A549 (cell line): ENCODE measurements at regions not wholly inside any gene's neighbourhood (a gene's known extent, or its start where the extent isn't known, plus 50 kb on each side); places are given as distances from the start of the nearest gene placed in this dataset.

ENCODE experiments used
- ATAC-seq, 2 experiments: fragments of 200-7000 bp in 1 of 2; fragments of >200 bp in 1 of 2; cut with Nextera tagmentation in 1 of 2; cut with Tn5 transposase in 1 of 2; 3 replicates each; pipeline versions ENCODE4 v1.8.0 to v1.9.1; 2018 to 2020; ENCODE audit warnings: mild to moderate bottlenecking in 1 of 2, moderate library complexity in 1 of 2
- CTCF ChIA-PET: fragments of 300-600 bp; sonication (Branson Sonifier 250); formaldehyde crosslinking; extraction: SDS; loops from one replicate; lab custom pipeline; 2021; ENCODE audit warnings: antibody characterized with exemption, inconsistent platforms; lab: Yijun Ruan, JAX
- POLR2A ChIA-PET: fragments of 350-600 bp; formaldehyde crosslinking; extraction: SDS; loops from one replicate; lab custom pipeline; 2021; ENCODE audit warnings: antibody characterized with exemption, inconsistent platforms; lab: Yijun Ruan, JAX
- DNase-seq, 2 experiments: peaks; one replicate each; pipeline versions ENCODE4 v3.0.0 to v3.0.0-alpha.2; 2011 to 2016; ENCODE audit warnings: low read depth in 1 of 2, low spot score in 1 of 2
- FAIRE-seq: peaks from 2 replicates; lab custom pipeline; 2011; peaks lifted over from hg19 to GRCh38; lab: Jason Lieb, UNC
- H3K27ac ChIP-seq, 2 experiments: fragments of >200 bp; sonication (Bioruptor Twin); formaldehyde crosslinking; 3 replicates each; pipeline ENCODE4 v1.5.1; 2016 to 2017
- H3K4me1 ChIP-seq: fragments of >200 bp; sonication (Bioruptor Twin); formaldehyde crosslinking; 3 replicates; pipeline ENCODE4 v1.6.1; 2016
- H3K4me2 ChIP-seq: fragments of >200 bp; sonication (Bioruptor Twin); formaldehyde crosslinking; 3 replicates; pipeline ENCODE4 v1.6.1; 2016
- H3K4me3 ChIP-seq: fragments of >200 bp; sonication (Bioruptor Twin); formaldehyde crosslinking; 3 replicates; pipeline ENCODE4 v1.5.1; 2016
- H3K9me3 ChIP-seq: fragments of >200 bp; sonication (Bioruptor Twin); formaldehyde crosslinking; 3 replicates; pipeline ENCODE4 v1.6.1; 2016
- BCL3 ChIP-seq: fragments of >200 bp; sonication (Bioruptor Twin); formaldehyde crosslinking; IDR thresholded peaks from 3 replicates; pipeline ENCODE4 v1.6.1; 2016
- CBX2 ChIP-seq: fragments of 200-600 bp; sonication (generic); IDR thresholded peaks from 2 replicates; pipeline ENCODE4 v1.6.1; 2016; ENCODE audit warnings: low read depth, mild to moderate bottlenecking, borderline replicate concordance
- CBX8 ChIP-seq: fragments of 200-600 bp; sonication (generic); IDR thresholded peaks from 2 replicates; pipeline ENCODE4 v1.6.1; 2016
- CHD2 ChIP-seq: fragments of 150-350 bp; IDR thresholded peaks from 2 replicates; pipeline ENCODE4 v1.6.1; 2014; ENCODE audit warnings: low read length; ENCODE audit not compliant: partially characterized antibody
- CHD4 ChIP-seq: fragments of 200-600 bp; sonication (generic); IDR thresholded peaks from 2 replicates; pipeline ENCODE4 v1.6.1; 2016; ENCODE audit warnings: antibody characterized with exemption, mild to moderate bottlenecking, borderline replicate concordance
- EHMT2 ChIP-seq: fragments of 200-600 bp; sonication (generic); IDR thresholded peaks from 2 replicates; pipeline ENCODE4 v1.6.1; 2016; ENCODE audit warnings: antibody characterized with exemption, low read depth, mild to moderate bottlenecking, moderate library complexity
- ESRRA ChIP-seq: fragments of 150-350 bp; IDR thresholded peaks from 2 replicates; pipeline ENCODE4 v1.6.1; 2014; ENCODE audit warnings: mild to moderate bottlenecking, low read length, borderline replicate concordance
- GATA3 ChIP-seq: IDR thresholded peaks from 2 replicates; pipeline ENCODE4 v1.6.1; 2012; ENCODE audit warnings: borderline replicate concordance
- HES2 ChIP-seq: fragments of >200 bp; sonication (Bioruptor Twin); formaldehyde crosslinking; IDR thresholded peaks from 2 replicates; pipeline ENCODE4 v1.6.1; 2016
- HOXA7 ChIP-seq: fragments of 250-450 bp; sonication (Bioruptor Pico); IDR thresholded peaks from 2 replicates; pipeline ENCODE4 v1.5.0; 2020; ENCODE audit warnings: mild to moderate bottlenecking, moderate library complexity
- HOXB13 ChIP-seq: fragments of 250-450 bp; sonication (Bioruptor Pico); IDR thresholded peaks from 2 replicates; pipeline ENCODE4 v1.5.0; 2020; ENCODE audit warnings: low read depth, mild to moderate bottlenecking, moderate library complexity
- HOXB5 ChIP-seq: fragments of 250-450 bp; sonication (Bioruptor Pico); IDR thresholded peaks from 2 replicates; pipeline ENCODE4 v1.5.0; 2020; ENCODE audit warnings: mild to moderate bottlenecking, moderate library complexity
- KDM1A ChIP-seq: fragments of 200-600 bp; sonication (generic); IDR thresholded peaks from 2 replicates; pipeline ENCODE4 v1.6.1; 2016; ENCODE audit warnings: low read depth, mild to moderate bottlenecking
- MAZ ChIP-seq: fragments of 150-350 bp; IDR thresholded peaks from 2 replicates; pipeline ENCODE4 v1.6.1; 2014; ENCODE audit warnings: antibody characterized with exemption, low read depth, low read length, borderline replicate concordance
- MYC ChIP-seq: IDR thresholded peaks from 2 replicates; pipeline ENCODE4 v1.6.1; 2012; ENCODE audit warnings: mild to moderate bottlenecking, inconsistent platforms, low read length, improper control_type of control experiment, borderline replicate concordance
- NR3C1 ChIP-seq: fragments of >200 bp; sonication (Bioruptor Twin); formaldehyde crosslinking; IDR thresholded peaks from 3 replicates; pipeline ENCODE4 v1.6.1; 2017
- PHF8 ChIP-seq: fragments of 200-600 bp; sonication (generic); IDR thresholded peaks from 2 replicates; pipeline ENCODE4 v1.6.1; 2016; ENCODE audit warnings: low read depth, mild to moderate bottlenecking, antibody characterized with exemption, moderate library complexity, borderline replicate concordance
- POLR2A ChIP-seq: IDR thresholded peaks from 2 replicates; pipeline ENCODE4 v1.6.1; 2012; ENCODE audit warnings: mild to moderate bottlenecking, low read length
- POLR2AphosphoS2 ChIP-seq: conservative IDR thresholded peaks from 2 replicates; pipeline ENCODE4 v1.6.1; 2012; ENCODE audit warnings: low read length, improper control_type of control experiment, inconsistent platforms
- RARB ChIP-seq: fragments of 250-450 bp; sonication (Bioruptor Pico); IDR thresholded peaks from 2 replicates; pipeline ENCODE4 v1.8.0; 2021; ENCODE audit warnings: mild to moderate bottlenecking, moderate library complexity
- RNF2 ChIP-seq: fragments of 200-600 bp; sonication (generic); IDR thresholded peaks from 2 replicates; pipeline ENCODE4 v1.6.1; 2016; ENCODE audit warnings: low read depth, mild to moderate bottlenecking, antibody characterized with exemption, moderate library complexity, borderline replicate concordance
- SREBF2 ChIP-seq: fragments of 450-650 bp; IDR thresholded peaks from 2 replicates; pipeline ENCODE4 v1.6.1; 2014; ENCODE audit warnings: mild to moderate bottlenecking, moderate library complexity
- ZFP36 ChIP-seq: fragments of 450-650 bp; IDR thresholded peaks from 2 replicates; pipeline ENCODE4 v1.6.1; 2014; ENCODE audit warnings: borderline replicate concordance; ENCODE audit not compliant: partially characterized antibody
- WGBS: methylation state at CpG from one replicate; pipeline ENCODE4 v1.1.6; 2017; ENCODE audit errors: missing lambda C conversion rate; 5-methylcytosine and 5-hydroxymethylcytosine counted together
- TF ChIP-seq, protein P1 (sequence below): fragments of 450-650 bp; IDR thresholded peaks from 2 replicates; pipeline ENCODE4 v1.6.1; 2014; ENCODE audit warnings: antibody characterized with exemption

- no peak for TF ChIP-seq POLR2AphosphoS2
- TF ChIP-seq RNF2: no peak
- 84% methylated on average over 1 of the region's 1 CpG for WGBS
- Histone ChIP-seq H3K4me3 (no peak overlapping the region), H3K9me3 (no peaks in the 10 kb centered on the region), H3K27ac (no peak overlapping the region), H3K4me1 (no peaks in the 10 kb centered on the region), H3K4me2 (no peak overlapping the region)
- FAIRE-seq (no peak), ATAC-seq (no peak), DNase-seq (no peak)
- CTCF ChIA-PET: no interaction called here
- POLR2A ChIA-PET: no interaction called here
These were observed 88.4 kb upstream of the NALF2 start for GRCh38 chrX:69415698-69416097.

GRCh38 chrX:69412661-69413060 lies 91.5 kb upstream of the NALF2 start:
- Histone ChIP-seq H3K4me3 (no peak overlapping the region), H3K4me1 (no peaks in the 10 kb centered on the region), H3K27ac (no peak overlapping the region), H3K9me3 (no peaks in the 10 kb centered on the region), H3K4me2 (no peak overlapping the region)
- TF ChIP-seq CHD2: no peak
- TF ChIP-seq HOXB5 (CRISPR knock-in tag): no peak
- no peak for TF ChIP-seq CBX8
- no peak for TF ChIP-seq MYC
- TF ChIP-seq POLR2A: no peak
- TF ChIP-seq KDM1A: no peak
- no peak for TF ChIP-seq NR3C1
- TF ChIP-seq SREBF2: no peak
- no peak for TF ChIP-seq HOXB13 (CRISPR knock-in tag)
- TF ChIP-seq POLR2AphosphoS2: no peak
- TF ChIP-seq RARB (CRISPR knock-in tag): no peak
- no peak for TF ChIP-seq HOXA7 (CRISPR knock-in tag)
- TF ChIP-seq HES2: no peak
- TF ChIP-seq BCL3: no peak
- TF ChIP-seq ESRRA: no peak
- no peak for FAIRE-seq
- 53% methylated on average over 3 of the region's 3 CpGs for WGBS
- DNase-seq: no peak
- ATAC-seq: no peak
- ChIA-PET CTCF (no interaction called here), POLR2A (no interaction called here)

DNA sequence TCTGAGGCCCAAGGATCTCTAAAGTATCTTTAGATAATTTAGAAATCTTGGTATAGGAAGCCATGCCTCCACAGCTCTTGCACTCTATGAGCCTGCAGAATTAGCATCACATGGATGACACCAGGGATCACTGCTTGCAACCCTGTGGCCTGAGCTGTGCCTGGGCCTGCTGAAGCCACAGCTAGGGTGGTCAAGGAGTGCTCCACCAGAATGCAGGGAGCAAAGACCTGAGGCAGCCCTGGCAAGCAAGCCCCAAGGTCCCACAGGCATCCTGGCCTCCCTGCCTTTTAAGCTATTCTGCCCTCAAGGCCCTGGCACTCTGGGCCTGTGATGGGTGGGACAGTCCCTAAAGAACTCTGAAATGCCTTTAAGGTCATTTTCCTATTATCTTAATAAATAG lies 105.2 kb upstream of the NALF2 start:
- DNase-seq: no peak
- Histone ChIP-seq H3K9me3 (no peaks in the 10 kb centered on the region), H3K4me1 (no peaks in the 10 kb centered on the region), H3K4me2 (no peak overlapping the region), H3K27ac (no peak overlapping the region), H3K4me3 (no peak overlapping the region)
- no peak for FAIRE-seq
- ChIA-PET CTCF (interaction anchor here (1.1 kb wide), 1 partner anchor 11 kb away, joined by 5 read pairs; no protein-coding TSS in a partner anchor), POLR2A (no interaction called here)
- TF ChIP-seq ZFP36: no peak
- TF ChIP-seq SREBF2: no peak
- no peak for TF ChIP-seq PHF8
- TF ChIP-seq EHMT2: no peak
- TF ChIP-seq, protein P1, sequence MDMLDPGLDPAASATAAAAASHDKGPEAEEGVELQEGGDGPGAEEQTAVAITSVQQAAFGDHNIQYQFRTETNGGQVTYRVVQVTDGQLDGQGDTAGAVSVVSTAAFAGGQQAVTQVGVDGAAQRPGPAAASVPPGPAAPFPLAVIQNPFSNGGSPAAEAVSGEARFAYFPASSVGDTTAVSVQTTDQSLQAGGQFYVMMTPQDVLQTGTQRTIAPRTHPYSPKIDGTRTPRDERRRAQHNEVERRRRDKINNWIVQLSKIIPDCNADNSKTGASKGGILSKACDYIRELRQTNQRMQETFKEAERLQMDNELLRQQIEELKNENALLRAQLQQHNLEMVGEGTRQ: no peak
- TF ChIP-seq NR3C1: no peak
- no peak for TF ChIP-seq CHD4
- no peak for TF ChIP-seq GATA3
- no peak for TF ChIP-seq CBX2
- no peak for TF ChIP-seq KDM1A
- no peak for TF ChIP-seq MAZ
- no peak for ATAC-seq
